ES-I3 (cell line): ENCODE measurements at regions not wholly inside any gene's neighbourhood (a gene's known extent, or its start where the extent isn't known, plus 50 kb on each side); places are given as distances from the start of the nearest gene placed in this dataset.

ENCODE experiments used
- H3K36me3 ChIP-seq: 2 replicates; pipeline ENCODE4 v1.6.1; 2013; ENCODE audit warnings: mild to moderate bottlenecking, low read length, control low read depth, moderate library complexity; ENCODE audit not compliant: insufficient read depth
- H3K4me1 ChIP-seq: 2 replicates; pipeline ENCODE4 v1.6.1; 2013; ENCODE audit warnings: mild to moderate bottlenecking, control low read depth, low read length; ENCODE audit not compliant: insufficient read depth
- H3K9ac ChIP-seq: 2 replicates; pipeline ENCODE4 v1.6.1; 2013; ENCODE audit warnings: low read depth, mild to moderate bottlenecking, low read length, moderate library complexity
- H3K9me3 ChIP-seq: 2 replicates; pipeline ENCODE4 v1.6.1; 2013; ENCODE audit warnings: mild to moderate bottlenecking, low read length, moderate library complexity; ENCODE audit not compliant: control insufficient read depth, insufficient read depth

- H3K4me1 ChIP-seq = peaks cover 6% of the 10 kb centered on the region; the same call in 1 of the 2 replicates
- no peaks in the 10 kb centered on the region for H3K36me3 ChIP-seq
- no peaks in the 10 kb centered on the region for H3K9me3 ChIP-seq
- no peak overlapping the region for H3K9ac ChIP-seq
These were observed 117.0 kb upstream of the MBL2 start for GRCh38 chr10:52889611-52890010.

- Histone ChIP-seq H3K36me3 (no peaks in the 10 kb centered on the region), H3K4me1 (peaks cover 10% of the 10 kb centered on the region), H3K9me3 (no peaks in the 10 kb centered on the region), H3K9ac (no peak overlapping the region)
These were observed 111.7 kb upstream of the MBL2 start for GRCh38 chr10:52883996-52884871.

GRCh38 chr10:52879091-52879807 lies 106.7 kb upstream of the MBL2 start:
- Histone ChIP-seq H3K9ac (no peak overlapping the region), H3K36me3 (no peaks in the 10 kb centered on the region), H3K9me3 (no peaks in the 10 kb centered on the region), H3K4me1 (peaks cover 4% of the 10 kb centered on the region)

GRCh38 chr10:52877451-52877850 lies 104.9 kb upstream of the MBL2 start:
- H3K9me3 ChIP-seq = no peaks in the 10 kb centered on the region
- no peaks in the 10 kb centered on the region for H3K36me3 ChIP-seq
- no peak overlapping the region for H3K9ac ChIP-seq
- H3K4me1 ChIP-seq = no peaks in the 10 kb centered on the region; the same call in 1 of the 2 replicates

GRCh38 chr10:52875336-52875735 lies 102.8 kb upstream of the MBL2 start:
- Histone ChIP-seq H3K9me3 (no peaks in the 10 kb centered on the region; the same call in 1 of the 2 replicates), H3K4me1 (no peaks in the 10 kb centered on the region), H3K9ac (no peak overlapping the region), H3K36me3 (no peaks in the 10 kb centered on the region)

- Histone ChIP-seq H3K36me3 (no peaks in the 10 kb centered on the region), H3K9me3 (no peaks in the 10 kb centered on the region; the same call in 1 of the 2 replicates), H3K4me1 (no peaks in the 10 kb centered on the region), H3K9ac (no peak overlapping the region)
These were observed 102.0 kb upstream of the MBL2 start for GRCh38 chr10:52874581-52874980.

GRCh38 chr10:52871191-52871843 lies 98.7 kb upstream of the MBL2 start:
- no peak overlapping the region for H3K9ac ChIP-seq
- peaks cover 13% of the 10 kb centered on the region for H3K9me3 ChIP-seq
- H3K36me3 ChIP-seq = no peaks in the 10 kb centered on the region; the same call in 1 of the 2 replicates
- H3K4me1 ChIP-seq = no peaks in the 10 kb centered on the region

- Histone ChIP-seq H3K9ac (no peak overlapping the region), H3K36me3 (no peaks in the 10 kb centered on the region; the same call in 1 of the 2 replicates), H3K4me1 (no peaks in the 10 kb centered on the region), H3K9me3 (peaks cover 13% of the 10 kb centered on the region)
These were observed 98.0 kb upstream of the MBL2 start for GRCh38 chr10:52870562-52870961.

GRCh38 chr10:52869864-52870263 lies 97.3 kb upstream of the MBL2 start:
- no peak overlapping the region for H3K9ac ChIP-seq
- H3K9me3 ChIP-seq = peaks cover 13% of the 10 kb centered on the region
- no peaks in the 10 kb centered on the region; the same call in 1 of the 2 replicates for H3K36me3 ChIP-seq
- H3K4me1 ChIP-seq = peaks cover 3% of the 10 kb centered on the region; the same call in 1 of the 2 replicates

GRCh38 chr10:52865213-52865612 lies 92.6 kb upstream of the MBL2 start:
- H3K36me3 ChIP-seq = no peaks in the 10 kb centered on the region; the same call in 1 of the 2 replicates
- no peak overlapping the region for H3K9ac ChIP-seq
- H3K9me3 ChIP-seq = peaks cover 13% of the 10 kb centered on the region
- peaks cover 6% of the 10 kb centered on the region; the same call in 1 of the 2 replicates for H3K4me1 ChIP-seq

- no peak overlapping the region; the same call in 1 of the 2 replicates for H3K9ac ChIP-seq
These were observed 91.9 kb upstream of the MBL2 start for GRCh38 chr10:52864201-52865106.

GRCh38 chr10:52858722-52859121 lies 86.1 kb upstream of the MBL2 start:
- H3K9me3 ChIP-seq = no peaks in the 10 kb centered on the region
- no peak overlapping the region for H3K9ac ChIP-seq
- H3K4me1 ChIP-seq = no peaks in the 10 kb centered on the region
- H3K36me3 ChIP-seq = no peaks in the 10 kb centered on the region

More at GRCh38 chr10:52864201-52865106, 91.9 kb upstream of the MBL2 start:
- Histone ChIP-seq H3K36me3 (no peaks in the 10 kb centered on the region; the same call in 1 of the 2 replicates), H3K9me3 (peaks cover 13% of the 10 kb centered on the region), H3K4me1 (peaks cover 6% of the 10 kb centered on the region; the same call in 1 of the 2 replicates)

GRCh38 chr10:52855546-52856325 lies 83.2 kb upstream of the MBL2 start:
- Histone ChIP-seq H3K9ac (no peak overlapping the region), H3K36me3 (no peaks in the 10 kb centered on the region), H3K9me3 (no peaks in the 10 kb centered on the region), H3K4me1 (no peaks in the 10 kb centered on the region)
